ENCODE measurements at regions not wholly inside any gene's neighbourhood (a gene's known extent, or its start where the extent isn't known, plus 50 kb on each side); places are given as distances from the start of the nearest gene placed in this dataset.

GRCh38 chr4:130747842-130748241 lies 1651.9 kb downstream of the C4orf33 start:
- TF ChIP-seq EZH2 (IDR thresholded peaks at IDR 0.05; ENCODE audit: insufficient read depth, poor library complexity, severe bottlenecking) (no peak), EZH2phosphoT487 (IDR thresholded peaks at IDR 0.05; ENCODE audit: insufficient read depth, low read depth) (no peak)

All from GM23248 (cell line).